K562 (cell line): ENCODE measurements at regions not wholly inside any gene's neighbourhood (a gene's known extent, or its start where the extent isn't known, plus 50 kb on each side); places are given as distances from the start of the nearest gene placed in this dataset.
"Not testable (repeated sequence)": the region's sequence is repeated elsewhere in the genome, so short reads cannot be mapped to it uniquely, and the experiment has no call there.

ENCODE experiments used
- ATAC-seq: fragments of 200-7000 bp; cut with Tn5 transposase; 3 replicates; pipeline ENCODE4 v1.9.1; 2020; ENCODE audit warnings: moderate library complexity
- BruUV-seq: library from RNA; stranded (reverse); fragments of 400-500 nt; replicated peaks from 2 replicates; lab custom pipeline; 2021; lab: Mats Ljungman, UMichigan
- CTCF ChIA-PET: fragments of 300-600 bp; formaldehyde crosslinking; extraction: SDS; loops from one replicate; lab custom pipeline; 2021; ENCODE audit warnings: low intra/inter-chr PET ratio; lab: Yijun Ruan, JAX
- POLR2A ChIA-PET: fragments of 300-600, 350-650 bp; sonication (Branson Sonifier 250); formaldehyde crosslinking; extraction: SDS; loops from one replicate; lab custom pipeline; 2021; ENCODE audit warnings: antibody characterized with exemption, inconsistent platforms; lab: Yijun Ruan, JAX
- DNase-seq, 4 experiments: peaks; one replicate each; pipeline versions ENCODE4 v3.0.0 to v3.0.0-alpha.2; 2011 to 2018; ENCODE audit warnings: low spot score in 3 of 4, mixed read lengths in 3 of 4; ENCODE audit errors: extremely low read depth in 1 of 4
- FAIRE-seq: peaks from 2 replicates; lab custom pipeline; 2011; peaks lifted over from hg19 to GRCh38; lab: Jason Lieb, UNC
- H2AFZ ChIP-seq: 2 replicates; pipeline ENCODE4 v1.6.0; 2011; ENCODE audit warnings: low read depth, low read length, control low read depth, inconsistent platforms
- H3K27ac ChIP-seq: fragments of 200-600 bp; 3 replicates; pipeline ENCODE4 v1.8.0; 2011; ENCODE audit warnings: low read depth, mild to moderate bottlenecking, control low read depth, inconsistent platforms, low read length, moderate library complexity, mixed read lengths; ENCODE audit errors: extremely low read depth
- H3K27me3 ChIP-seq, 2 experiments: fragments of 300-600 bp in 1 of 2; 2 replicates in 1 of 2; 3 replicates in 1 of 2; pipeline versions ENCODE4 v1.6.0 to v1.8.0; 2011; ENCODE audit warnings: inconsistent platforms in 2 of 2, low read length in 2 of 2, mild to moderate bottlenecking in 1 of 2, mixed read lengths in 1 of 2, moderate library complexity in 1 of 2; ENCODE audit not compliant: control insufficient read depth in 2 of 2, insufficient read depth in 2 of 2
- H3K36me3 ChIP-seq: fragments of 300-600 bp; 3 replicates; pipeline ENCODE4 v1.8.0; 2011; ENCODE audit warnings: mild to moderate bottlenecking, low read length, inconsistent platforms; ENCODE audit not compliant: control insufficient read depth, insufficient read depth
- H3K4me1 ChIP-seq, 2 experiments: fragments of 200-600 bp in 1 of 2; replicated peaks in 1 of 2; 2 replicates in 1 of 2; 3 replicates in 1 of 2; pipeline versions ENCODE4 v1.5.1 to v1.8.0; 2011; ENCODE audit warnings: inconsistent platforms in 2 of 2, low read length in 2 of 2, mild to moderate bottlenecking in 1 of 2, mixed read lengths in 1 of 2, moderate library complexity in 1 of 2; ENCODE audit not compliant: control insufficient read depth in 2 of 2, insufficient read depth in 2 of 2
- H3K4me2 ChIP-seq: 2 replicates; pipeline ENCODE4 v1.6.1; 2011; ENCODE audit warnings: low read length, control low read depth, inconsistent platforms, mixed read lengths; ENCODE audit not compliant: insufficient read depth
- H3K4me3 ChIP-seq: fragments of 200-600 bp; sonication (generic), shearing (Covaris generic); 2 replicates; pipeline ENCODE4 v1.5.1; 2016; ENCODE audit warnings: control low read depth, inconsistent platforms
- H3K79me2 ChIP-seq: fragments of 200-600 bp; 3 replicates; pipeline ENCODE4 v1.8.0; 2011; ENCODE audit warnings: low read length, inconsistent platforms; ENCODE audit not compliant: control insufficient read depth, insufficient read depth
- H3K9ac ChIP-seq, 2 experiments: 2 replicates each; pipeline versions ENCODE4 v1.6.0 to v1.6.1; 2011; ENCODE audit warnings: low read depth in 2 of 2, low read length in 2 of 2, control low read depth in 1 of 2, inconsistent platforms in 1 of 2, mild to moderate bottlenecking in 1 of 2, mixed read lengths in 1 of 2; ENCODE audit not compliant: insufficient read depth in 1 of 2
- H3K9me1 ChIP-seq: one replicate; pipeline ENCODE4 v1.6.0; 2011; ENCODE audit warnings: inconsistent platforms, mild to moderate bottlenecking, low read length, moderate library complexity; ENCODE audit not compliant: control insufficient read depth, insufficient read depth
- H3K9me3 ChIP-seq: replicated peaks from 2 replicates; pipeline ENCODE4 v1.5.1; 2011; ENCODE audit warnings: low read depth, low read length, inconsistent platforms; ENCODE audit not compliant: control insufficient read depth, insufficient read depth
- H4K20me1 ChIP-seq: replicated peaks from 2 replicates; pipeline ENCODE4 v1.6.1; 2011; ENCODE audit warnings: low read length, inconsistent platforms, mixed read lengths; ENCODE audit not compliant: control insufficient read depth, insufficient read depth
- USF1 ChIP-seq: sonication (generic); formaldehyde crosslinking; IDR thresholded peaks from 2 replicates; pipeline ENCODE4 v1.9.0; 2022; ENCODE audit warnings: mild to moderate bottlenecking, missing genetic modification reagents
- ZFP30 ChIP-seq: fragments of 250-450 bp; sonication (Bioruptor Pico); IDR thresholded peaks from 2 replicates; pipeline ENCODE4 v1.8.0; 2022; ENCODE audit warnings: moderate library complexity, mild to moderate bottlenecking, inconsistent platforms, borderline replicate concordance
- WGBS: fragments of 100-300 bp; shearing (Covaris generic); methylation state at CpG from one replicate; pipeline ENCODE4 v1.1.6; 2016; ENCODE audit warnings: low coverage, mixed read lengths; ENCODE audit not compliant: insufficient coverage; ENCODE audit errors: missing lambda C conversion rate; 5-methylcytosine and 5-hydroxymethylcytosine counted together
- in situ Hi-C: fragments of 300-500 bp; cut with MboI; formaldehyde crosslinking; loops from 4 replicates; pipeline ENCODE4 v1.15.0; 2018; ENCODE audit warnings: inconsistent platforms, mixed read lengths
- intact Hi-C: fragments of 100-400 bp; cut with micrococcal nuclease; formaldehyde crosslinking; loops from 2 replicates; pipeline ENCODE4 v1.14.2; 2022
- TF ChIP-seq, protein P1 (sequence below): sonication (generic); formaldehyde crosslinking; IDR thresholded peaks from 2 replicates; pipeline ENCODE4 v1.5.0; 2020; ENCODE audit warnings: missing genetic modification reagents

DNA sequence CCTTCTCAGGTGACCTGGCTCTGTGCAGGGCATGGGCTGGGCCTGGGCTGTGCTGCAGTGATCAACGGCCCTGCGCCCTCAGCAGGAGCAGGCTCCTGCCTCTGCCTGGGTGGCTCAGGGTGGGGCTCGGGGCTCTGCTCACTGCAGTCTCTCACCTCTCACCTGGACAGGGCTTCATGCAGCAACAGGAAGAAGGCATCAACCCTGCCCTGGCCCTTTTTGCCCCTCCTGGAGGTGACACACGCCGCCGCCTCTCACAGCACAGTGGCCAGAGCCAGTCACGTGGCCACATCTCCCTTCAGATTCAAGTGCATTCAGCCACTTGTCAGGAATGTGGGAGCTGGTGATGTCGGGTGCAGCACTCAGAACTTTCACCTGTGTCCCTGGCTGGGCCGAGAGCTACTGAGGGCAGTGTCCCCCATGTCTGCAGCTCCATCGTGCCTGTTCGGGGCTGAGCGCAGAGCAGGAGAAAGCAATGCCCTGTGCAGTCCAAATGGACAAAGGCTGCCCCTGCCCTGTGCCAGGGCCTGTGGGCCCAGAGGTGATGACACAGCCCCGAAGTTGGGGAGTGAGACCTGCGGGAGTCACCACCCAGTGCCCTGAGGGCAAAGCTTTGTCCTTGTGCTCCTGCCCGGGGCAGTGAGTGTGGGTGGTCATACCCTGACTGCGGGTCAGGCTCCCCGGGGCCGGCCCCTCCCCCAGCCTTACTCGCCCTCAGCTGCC lies 314.0 kb downstream of the PTPRU start:
- no peaks in the 10 kb centered on the region; a peak in 1 of 5 replicates for H3K27me3 ChIP-seq
- DNase-seq, result no peak
- no peak for FAIRE-seq

DNA sequence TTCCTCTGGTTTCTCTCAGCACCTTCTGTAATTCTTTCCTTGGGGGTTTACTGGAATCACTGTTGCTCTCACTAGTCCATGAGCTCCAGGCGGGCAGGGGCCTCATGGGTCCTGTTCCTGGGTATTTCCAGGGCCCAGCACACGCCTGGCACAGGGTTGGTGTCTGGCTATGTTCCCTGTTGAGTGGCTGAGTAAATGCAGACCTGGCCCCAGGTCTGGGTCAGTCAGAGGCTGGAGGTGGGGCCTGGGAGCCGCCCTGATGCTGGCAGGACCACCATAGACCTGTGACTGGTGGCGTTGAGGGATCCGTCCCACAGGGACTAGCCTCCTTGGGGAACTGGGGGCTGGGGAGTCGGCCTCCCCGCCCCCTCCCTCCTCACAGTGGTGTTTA lies 313.4 kb downstream of the PTPRU start:
- in situ Hi-C loops, result loop anchor here (5.0 kb wide), 1 partner anchor 1108 kb away; no protein-coding TSS in a partner anchor
- BruUV-seq, FAIRE-seq, H2AFZ ChIP-seq, H3K4me2 ChIP-seq, CTCF ChIA-PET, H3K9me1 ChIP-seq, H3K36me3 ChIP-seq, H4K20me1 ChIP-seq, H3K9me3 ChIP-seq, POLR2A ChIA-PET, H3K4me3 ChIP-seq, H3K79me2 ChIP-seq, DNase-seq, H3K4me1 ChIP-seq, H3K27me3 ChIP-seq, ATAC-seq, intact Hi-C loops, H3K9ac ChIP-seq, H3K27ac ChIP-seq: not testable (repeated sequence)
- WGBS, result 0% methylated on average over 7 of the region's 7 CpGs

More for the DNA sequence above, 314.0 kb downstream of the PTPRU start:
- in situ Hi-C loops (loop anchor here (5.0 kb wide), 1 partner anchor 1107 kb away; no protein-coding TSS in a partner anchor), intact Hi-C loops (no loop called here)
- 2% methylated on average over 18 of the region's 19 CpGs for WGBS
- no peaks in the 10 kb centered on the region for H3K9me1 ChIP-seq
- no peaks in the 10 kb centered on the region for H3K36me3 ChIP-seq
- H3K9ac ChIP-seq, result no peak overlapping the region
- no peak for ATAC-seq
- no TSS peak for BruUV-seq
- no peak overlapping the region for H3K4me2 ChIP-seq
- POLR2A ChIA-PET, result interaction anchor here (0.6 kb wide), 1 partner anchor 11 kb away, joined by 4 read pairs; no protein-coding TSS in a partner anchor
- no peaks in the 10 kb centered on the region for H3K79me2 ChIP-seq
- H3K27ac ChIP-seq, result no peak overlapping the region
- no peaks in the 10 kb centered on the region for H3K4me1 ChIP-seq
- 0 out of 2 replicates have a peak, but pooled peaks cover 2% of the 10 kb centered on the region for H4K20me1 ChIP-seq
- no peaks in the 10 kb centered on the region; the same call in 1 of the 2 replicates for H3K9me3 ChIP-seq
- H2AFZ ChIP-seq, result no peak overlapping the region
- H3K4me3 ChIP-seq, result no peak overlapping the region
- TF ChIP-seq ZFP30 (CRISPR knock-in tag) (no peak), USF1 (CRISPR knock-in tag) (peak; percentile 11; the same call in 1 of the 2 replicates)
- TF ChIP-seq, protein P1, sequence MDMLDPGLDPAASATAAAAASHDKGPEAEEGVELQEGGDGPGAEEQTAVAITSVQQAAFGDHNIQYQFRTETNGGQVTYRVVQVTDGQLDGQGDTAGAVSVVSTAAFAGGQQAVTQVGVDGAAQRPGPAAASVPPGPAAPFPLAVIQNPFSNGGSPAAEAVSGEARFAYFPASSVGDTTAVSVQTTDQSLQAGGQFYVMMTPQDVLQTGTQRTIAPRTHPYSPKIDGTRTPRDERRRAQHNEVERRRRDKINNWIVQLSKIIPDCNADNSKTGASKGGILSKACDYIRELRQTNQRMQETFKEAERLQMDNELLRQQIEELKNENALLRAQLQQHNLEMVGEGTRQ, result peak; percentile 46
- CTCF ChIA-PET, result no interaction called here
